Upper lobe of left lung (tissue), 6 donors: ENCODE measurements at regions not wholly inside any gene's neighbourhood (a gene's known extent, or its start where the extent isn't known, plus 50 kb on each side); places are given as distances from the start of the nearest gene placed in this dataset.
A peak's percentile ranks its signal among the peaks of the same experiment; 100 is the strongest.

ENCODE experiments used
- ATAC-seq, 2 donors: fragments of 200-7000 bp; cut with Tn5 transposase; one replicate each; pipeline ENCODE4 v1.9.1; 2022; ENCODE audit warnings: mild to moderate bottlenecking in 2 of 2, moderate library complexity in 2 of 2; ENCODE audit not compliant: low FRiP score in 2 of 2
- DNase-seq, 2 donors: peaks; one replicate each; pipeline ENCODE4 v3.0.0-alpha.2; 2019 to 2020
- H3K27ac ChIP-seq, 4 donors: fragments of 200-600 bp; sonication (generic); one replicate each; pipeline ENCODE4 v1.5.1; 2016 to 2019
- H3K27me3 ChIP-seq, 4 donors: fragments of 200-600 bp; sonication (generic); one replicate each; pipeline ENCODE4 v1.5.1; 2017 to 2019
- H3K36me3 ChIP-seq, 4 donors: fragments of 200-600 bp; sonication (generic); one replicate each; pipeline ENCODE4 v1.5.1; 2016 to 2019
- H3K4me1 ChIP-seq, 4 donors: fragments of 200-600 bp; sonication (generic); one replicate each; pipeline ENCODE4 v1.5.1; 2018 to 2019
- H3K4me3 ChIP-seq, 4 donors: fragments of 200-600 bp; sonication (generic); one replicate each; pipeline ENCODE4 v1.5.1; 2017 to 2019; ENCODE audit warnings: mild to moderate bottlenecking in 2 of 4, moderate library complexity in 1 of 4
- H3K9me3 ChIP-seq, 4 donors: fragments of 200-600 bp; sonication (generic); one replicate each; pipeline ENCODE4 v1.5.1; 2018 to 2019
- EP300 ChIP-seq, 4 donors: sonication (generic); formaldehyde crosslinking; IDR thresholded peaks; one replicate each; pipeline ENCODE4 v1.5.1; 2017; ENCODE audit warnings: antibody characterized with exemption in 4 of 4, control low read depth in 2 of 4
- POLR2A ChIP-seq, 4 donors: fragments of 450-650 bp; IDR thresholded peaks; one replicate each; pipeline ENCODE4 v1.5.1; 2016 to 2017; ENCODE audit warnings: antibody characterized with exemption in 4 of 4, mild to moderate bottlenecking in 2 of 4
- POLR2AphosphoS5 ChIP-seq, 2 donors: sonication (generic); formaldehyde crosslinking; IDR thresholded peaks; one replicate each; pipeline ENCODE4 v1.5.1; 2017; ENCODE audit warnings: antibody characterized with exemption in 2 of 2
- WGBS, 2 donors: methylation state at CpG; one replicate each; pipeline ENCODE4 v1.1.5; 2017 to 2018; 5-methylcytosine and 5-hydroxymethylcytosine counted together
- TF ChIP-seq, protein P1 (sequence below), 6 experiments: fragments of 450-650 bp in 4 of 6; fragments of 200-600 bp in 2 of 6; sonication (generic) in 2 of 6; IDR thresholded peaks; one replicate each; pipeline ENCODE4 v1.5.1; 2016 to 2019; ENCODE audit warnings: antibody characterized with exemption in 6 of 6
- donor health status: DM: no; HTN: no; CAD: no; lungs with moderate emphysema.
- donor health status: DM: no; HTN: yes; CAD: no; lungs with severe emphysema.

DNA sequence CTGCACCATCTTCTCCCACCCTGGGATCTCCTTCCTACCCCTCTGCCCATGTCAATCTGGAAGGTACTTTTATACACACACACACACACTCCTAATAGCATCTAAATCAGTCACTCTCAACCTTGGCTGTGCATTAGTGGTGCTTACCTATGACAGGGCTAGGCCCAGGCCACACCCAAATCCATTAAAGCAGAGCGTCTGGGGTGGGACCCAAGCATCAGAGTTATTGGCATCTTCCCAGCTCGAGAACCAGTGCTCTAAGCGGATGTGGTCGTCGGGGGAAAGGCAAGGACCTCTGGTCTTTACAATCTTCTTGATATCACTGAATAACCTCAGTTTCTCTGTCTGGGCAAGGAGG lies 194.6 kb downstream of the TRIM29 start:
- Histone ChIP-seq H3K36me3 (no peaks in the 10 kb centered on the region), H3K9me3 (no peaks in the 10 kb centered on the region), H3K27ac (no peak overlapping the region), H3K4me3 (no peak overlapping the region), H3K4me1 (no peaks in the 10 kb centered on the region), H3K27me3 (no peaks in the 10 kb centered on the region)
- no peak for DNase-seq
- no peak for ATAC-seq
- WGBS, 2 donors = 73 to 80% methylated on average over 5 of the region's 5 CpGs
- TF ChIP-seq, protein P1, sequence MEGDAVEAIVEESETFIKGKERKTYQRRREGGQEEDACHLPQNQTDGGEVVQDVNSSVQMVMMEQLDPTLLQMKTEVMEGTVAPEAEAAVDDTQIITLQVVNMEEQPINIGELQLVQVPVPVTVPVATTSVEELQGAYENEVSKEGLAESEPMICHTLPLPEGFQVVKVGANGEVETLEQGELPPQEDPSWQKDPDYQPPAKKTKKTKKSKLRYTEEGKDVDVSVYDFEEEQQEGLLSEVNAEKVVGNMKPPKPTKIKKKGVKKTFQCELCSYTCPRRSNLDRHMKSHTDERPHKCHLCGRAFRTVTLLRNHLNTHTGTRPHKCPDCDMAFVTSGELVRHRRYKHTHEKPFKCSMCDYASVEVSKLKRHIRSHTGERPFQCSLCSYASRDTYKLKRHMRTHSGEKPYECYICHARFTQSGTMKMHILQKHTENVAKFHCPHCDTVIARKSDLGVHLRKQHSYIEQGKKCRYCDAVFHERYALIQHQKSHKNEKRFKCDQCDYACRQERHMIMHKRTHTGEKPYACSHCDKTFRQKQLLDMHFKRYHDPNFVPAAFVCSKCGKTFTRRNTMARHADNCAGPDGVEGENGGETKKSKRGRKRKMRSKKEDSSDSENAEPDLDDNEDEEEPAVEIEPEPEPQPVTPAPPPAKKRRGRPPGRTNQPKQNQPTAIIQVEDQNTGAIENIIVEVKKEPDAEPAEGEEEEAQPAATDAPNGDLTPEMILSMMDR (IDR thresholded peaks at IDR 0.05) = no peak
- no peak for TF ChIP-seq POLR2A (IDR thresholded peaks at IDR 0.05)
- no peak for TF ChIP-seq POLR2AphosphoS5 (IDR thresholded peaks at IDR 0.05)
- no peak for TF ChIP-seq EP300 (IDR thresholded peaks at IDR 0.05)

DNA sequence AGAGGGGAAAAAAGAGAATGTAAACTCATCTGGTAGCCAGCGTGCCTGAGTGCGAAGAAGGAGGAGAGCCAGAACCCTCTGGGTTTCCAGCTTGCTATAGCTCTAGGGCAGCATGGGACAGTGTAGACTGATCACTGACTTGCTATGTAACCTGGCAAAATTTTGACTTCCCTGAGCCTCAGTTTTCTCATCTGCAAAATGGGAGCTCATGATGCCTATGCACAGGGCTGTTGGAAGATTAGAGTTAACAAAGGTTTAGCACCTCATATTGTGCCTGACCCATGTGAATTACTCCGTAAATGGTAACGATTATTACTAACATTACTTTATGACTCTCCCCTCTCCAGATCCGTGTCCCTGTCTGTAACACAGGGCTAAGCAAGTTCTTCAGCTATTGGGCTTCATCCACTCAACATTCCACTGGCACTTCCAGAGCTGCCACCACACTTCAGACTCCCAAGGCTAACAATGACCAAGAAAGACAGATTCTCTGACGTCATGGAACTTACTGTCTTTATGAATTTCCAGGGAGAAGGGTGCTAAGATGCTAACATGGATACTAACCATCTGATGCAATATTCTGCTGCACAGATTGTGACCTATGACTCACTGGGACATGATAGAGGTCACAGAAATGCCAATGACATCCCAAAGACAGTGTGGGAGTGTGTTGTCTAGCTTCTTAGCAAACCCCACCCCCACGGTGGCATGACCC lies 195.2 kb downstream of the TRIM29 start:
- Histone ChIP-seq H3K27me3 (no peaks in the 10 kb centered on the region), H3K4me3 (no peak overlapping the region), H3K9me3 (no peaks in the 10 kb centered on the region), H3K4me1 (no peaks in the 10 kb centered on the region), H3K36me3 (no peaks in the 10 kb centered on the region), H3K27ac (no peak overlapping the region)
- ATAC-seq = no peak
- no peak for DNase-seq
- TF ChIP-seq EP300 (IDR thresholded peaks at IDR 0.05) (no peak), POLR2AphosphoS5 (IDR thresholded peaks at IDR 0.05) (no peak), POLR2A (IDR thresholded peaks at IDR 0.05) (no peak)
- TF ChIP-seq, protein P1 (IDR thresholded peaks at IDR 0.05) = no peak
- WGBS, 2 donors = 70 to 71% methylated on average over 7 of the region's 7 CpGs

GRCh38 chr11:119941636-119942411 lies 196.1 kb downstream of the TRIM29 start:
- Histone ChIP-seq H3K9me3 (no peaks in the 10 kb centered on the region), H3K27me3 (no peaks in the 10 kb centered on the region), H3K27ac (no peak overlapping the region), H3K36me3 (no peaks in the 10 kb centered on the region), H3K4me3 (no peak overlapping the region), H3K4me1 (no peaks in the 10 kb centered on the region)
- WGBS, 2 donors = 66 to 73% methylated on average over 8 to 16 of the region's 16 CpGs
- TF ChIP-seq POLR2A (IDR thresholded peaks at IDR 0.05) = no peak
- no peak for TF ChIP-seq EP300 (IDR thresholded peaks at IDR 0.05)
- no peak for TF ChIP-seq POLR2AphosphoS5 (IDR thresholded peaks at IDR 0.05)
- TF ChIP-seq, protein P1 (IDR thresholded peaks at IDR 0.05) = no peak
- ATAC-seq = no peak
- DNase-seq = peak in 1 of 2 donors; percentile 28

- Histone ChIP-seq H3K27me3 (no peaks in the 10 kb centered on the region), H3K9me3 (no peaks in the 10 kb centered on the region), H3K4me1 (no peaks in the 10 kb centered on the region), H3K27ac (no peak overlapping the region), H3K4me3 (no peak overlapping the region), H3K36me3 (no peaks in the 10 kb centered on the region)
- DNase-seq (no peak), ATAC-seq (no peak)
- 68 to 71% methylated on average over 4 to 6 of the region's 6 CpGs for WGBS, 2 donors
- TF ChIP-seq POLR2A (IDR thresholded peaks at IDR 0.05) (no peak), EP300 (IDR thresholded peaks at IDR 0.05) (no peak), POLR2AphosphoS5 (IDR thresholded peaks at IDR 0.05) (no peak)
- TF ChIP-seq, protein P1 (IDR thresholded peaks at IDR 0.05) = no peak
Observed at GRCh38 chr11:119941171-119941570, 196.7 kb downstream of the TRIM29 start.
